Skeletal muscle tissue (tissue), 3 donors: ENCODE measurements at regions not wholly inside any gene's neighbourhood (a gene's known extent, or its start where the extent isn't known, plus 50 kb on each side); places are given as distances from the start of the nearest gene placed in this dataset.

Experiments
- H3K27ac ChIP-seq: one replicate; pipeline ENCODE4 v1.7.0; 2013; ENCODE audit warnings: mild to moderate bottlenecking, low read depth, low read length, inconsistent platforms
- H3K27me3 ChIP-seq, 3 donors: one replicate each; pipeline ENCODE4 v1.7.0; 2013; ENCODE audit warnings: low read length in 3 of 3; ENCODE audit not compliant: control insufficient read depth in 3 of 3, insufficient read depth in 3 of 3
- H3K36me3 ChIP-seq, 3 donors: one replicate each; pipeline ENCODE4 v1.7.0; 2013; ENCODE audit warnings: low read length in 3 of 3; ENCODE audit not compliant: control insufficient read depth in 3 of 3, insufficient read depth in 3 of 3
- H3K4me1 ChIP-seq, 3 donors: one replicate each; pipeline ENCODE4 v1.7.0; 2013; ENCODE audit warnings: low read length in 3 of 3, mild to moderate bottlenecking in 3 of 3; ENCODE audit not compliant: control insufficient read depth in 3 of 3, insufficient read depth in 3 of 3
- H3K4me3 ChIP-seq, 3 donors: one replicate each; pipeline ENCODE4 v1.7.0; 2013; ENCODE audit warnings: low read length in 3 of 3
- H3K9ac ChIP-seq, 3 donors: one replicate each; pipeline ENCODE4 v1.7.0; 2013; ENCODE audit warnings: low read length in 3 of 3, mild to moderate bottlenecking in 3 of 3, moderate library complexity in 2 of 3, low read depth in 1 of 3
- H3K9me3 ChIP-seq, 3 donors: one replicate each; pipeline ENCODE4 v1.7.0; 2013; ENCODE audit warnings: low read length in 3 of 3; ENCODE audit not compliant: control insufficient read depth in 3 of 3
- donor health status: Osteomylitis.

GRCh38 chr12:132424811-132425210 is 65.1 kb upstream of the FBRSL1 start:
- H3K27me3 ChIP-seq, result peaks cover 66 to 85% (median 73%) of the 10 kb centered on the region in 3 donors
- peaks cover 0 to 8% (median 2%) of the 10 kb centered on the region in 3 donors for H3K4me1 ChIP-seq
- H3K36me3 ChIP-seq, result no peaks in the 10 kb centered on the region
- no peak overlapping the region for H3K9ac ChIP-seq
- no peak overlapping the region for H3K27ac ChIP-seq
- no peak overlapping the region for H3K4me3 ChIP-seq
- peaks cover 0 to 6% (median 0%) of the 10 kb centered on the region in 3 donors for H3K9me3 ChIP-seq

DNA sequence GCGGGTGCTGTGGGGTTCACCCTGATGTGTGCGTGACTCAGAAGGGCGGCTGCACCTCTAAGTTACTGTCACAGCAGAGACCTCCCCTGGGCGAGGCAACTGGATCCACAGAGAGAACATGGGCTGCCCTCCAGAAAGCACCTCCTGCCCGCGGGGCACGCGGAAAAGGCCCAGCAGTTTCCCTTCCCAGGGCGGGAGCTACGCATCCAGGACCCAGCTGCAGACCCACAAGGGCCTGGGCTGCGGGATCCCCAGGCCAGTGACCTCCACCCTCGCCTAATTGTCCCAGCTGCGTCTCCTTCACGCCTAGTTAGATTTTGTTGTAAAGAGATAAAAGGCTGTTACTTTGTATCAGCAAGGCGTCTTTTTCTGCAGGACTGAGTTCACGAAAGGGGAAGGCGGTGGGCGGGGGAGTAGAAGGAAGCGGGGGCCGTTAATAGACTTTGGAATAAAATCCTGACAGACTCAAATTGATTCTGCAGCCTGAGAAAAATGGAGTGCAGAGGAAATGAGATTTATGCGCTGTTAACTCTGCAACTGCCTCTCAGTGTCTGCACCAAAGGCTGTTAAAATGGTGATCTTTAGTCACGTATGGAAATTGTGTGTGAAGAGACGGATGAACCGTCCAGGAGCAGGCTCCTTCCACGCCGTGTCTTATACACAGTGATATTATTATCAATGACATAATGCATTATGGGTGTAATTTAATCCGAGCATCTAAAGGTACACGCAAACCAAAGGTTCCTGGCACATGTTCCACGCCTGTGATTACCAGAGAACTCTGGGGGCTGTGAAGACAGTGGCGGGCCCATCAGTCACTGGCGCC is 65.9 kb upstream of the FBRSL1 start:
- no peaks in the 10 kb centered on the region for H3K36me3 ChIP-seq
- peaks cover 0 to 6% (median 0%) of the 10 kb centered on the region in 3 donors for H3K9me3 ChIP-seq
- H3K9ac ChIP-seq, result no peak overlapping the region
- peaks cover 59 to 82% (median 65%) of the 10 kb centered on the region in 3 donors for H3K27me3 ChIP-seq
- no peak overlapping the region for H3K4me3 ChIP-seq
- no peaks in the 10 kb centered on the region for H3K4me1 ChIP-seq
- no peak overlapping the region for H3K27ac ChIP-seq

- H3K27me3 ChIP-seq, result peaks cover 61 to 80% (median 63%) of the 10 kb centered on the region in 3 donors
- H3K4me1 ChIP-seq, result no peaks in the 10 kb centered on the region
- H3K36me3 ChIP-seq, result no peaks in the 10 kb centered on the region
- H3K27ac ChIP-seq, result no peak overlapping the region
- H3K9me3 ChIP-seq, result peaks cover 0 to 6% (median 0%) of the 10 kb centered on the region in 3 donors
- no peak overlapping the region for H3K9ac ChIP-seq
- no peak overlapping the region for H3K4me3 ChIP-seq
Observed at GRCh38 chr12:132423251-132423819, 66.6 kb upstream of the FBRSL1 start.

- Histone ChIP-seq H3K4me3 (no peak overlapping the region), H3K9ac (no peak overlapping the region), H3K4me1 (no peaks in the 10 kb centered on the region), H3K36me3 (no peaks in the 10 kb centered on the region), H3K27me3 (peaks cover 59 to 78% (median 70%) of the 10 kb centered on the region in 3 donors), H3K27ac (no peak overlapping the region), H3K9me3 (peaks cover 0 to 6% (median 0%) of the 10 kb centered on the region in 3 donors)
Observed at GRCh38 chr12:132422381-132423043, 67.4 kb upstream of the FBRSL1 start.

- Histone ChIP-seq H3K4me3 (no peak overlapping the region), H3K9ac (no peak overlapping the region), H3K9me3 (peaks cover 0 to 6% (median 0%) of the 10 kb centered on the region in 3 donors), H3K4me1 (no peaks in the 10 kb centered on the region), H3K27me3 (peaks cover 57 to 80% (median 73%) of the 10 kb centered on the region in 3 donors), H3K36me3 (no peaks in the 10 kb centered on the region), H3K27ac (no peak overlapping the region)
Observed at GRCh38 chr12:132422040-132422380, 67.9 kb upstream of the FBRSL1 start.

- Histone ChIP-seq H3K9me3 (peaks cover 0 to 2% (median 0%) of the 10 kb centered on the region in 3 donors), H3K27ac (no peak overlapping the region), H3K4me3 (no peak overlapping the region), H3K4me1 (peaks cover 0 to 2% (median under 1%) of the 10 kb centered on the region in 3 donors), H3K36me3 (no peaks in the 10 kb centered on the region), H3K27me3 (peaks cover 51 to 77% (median 75%) of the 10 kb centered on the region in 3 donors), H3K9ac (no peak overlapping the region)
Observed at GRCh38 chr12:132419631-132420246, 70.2 kb upstream of the FBRSL1 start.

DNA sequence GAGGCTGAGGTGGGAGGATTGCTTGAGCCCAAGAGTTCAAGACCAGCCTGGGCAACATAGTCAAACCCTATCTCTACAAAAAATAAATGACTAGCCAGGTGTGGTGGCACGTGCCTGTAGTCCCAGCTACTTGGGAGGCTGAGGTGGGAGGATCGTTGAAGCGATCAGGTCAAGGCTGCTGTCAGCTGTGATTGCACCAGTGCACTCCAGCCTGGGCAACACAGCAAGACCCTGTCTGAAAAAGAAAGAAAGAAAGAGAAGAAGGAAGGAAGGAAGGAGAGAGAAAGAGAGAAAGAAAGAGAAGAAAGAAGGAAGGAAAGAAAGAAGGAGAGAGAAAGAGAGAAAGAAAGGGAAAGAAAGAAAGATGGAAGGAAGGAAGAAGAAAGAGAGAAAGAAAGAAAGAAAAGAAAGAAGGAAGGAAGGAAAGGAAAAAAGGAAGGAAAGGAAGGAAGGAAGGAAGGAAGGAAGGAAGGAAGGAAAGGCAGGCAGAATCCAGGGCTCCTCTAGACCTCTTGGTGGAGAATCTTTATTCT is 71.5 kb upstream of the FBRSL1 start:
- H3K27me3 ChIP-seq, result peaks cover 48 to 76% (median 72%) of the 10 kb centered on the region in 3 donors
- no peaks in the 10 kb centered on the region for H3K36me3 ChIP-seq
- H3K9me3 ChIP-seq, result no peaks in the 10 kb centered on the region
- no peak overlapping the region for H3K9ac ChIP-seq
- peaks cover 0 to 2% (median 2%) of the 10 kb centered on the region in 3 donors for H3K4me1 ChIP-seq
- no peak overlapping the region for H3K27ac ChIP-seq
- H3K4me3 ChIP-seq, result no peak overlapping the region

- peaks cover 0 to 2% (median 2%) of the 10 kb centered on the region in 3 donors for H3K4me1 ChIP-seq
- H3K9me3 ChIP-seq, result no peaks in the 10 kb centered on the region
- H3K36me3 ChIP-seq, result no peaks in the 10 kb centered on the region
Observed at GRCh38 chr12:132417741-132418140, 72.2 kb upstream of the FBRSL1 start.

GRCh38 chr12:132416827-132417226 is 73.1 kb upstream of the FBRSL1 start:
- Histone ChIP-seq H3K9ac (no peak overlapping the region), H3K4me3 (no peak overlapping the region), H3K9me3 (no peaks in the 10 kb centered on the region), H3K27me3 (peaks cover 38 to 63% (median 58%) of the 10 kb centered on the region in 3 donors), H3K36me3 (no peaks in the 10 kb centered on the region), H3K4me1 (peaks cover 0 to 2% (median 2%) of the 10 kb centered on the region in 3 donors), H3K27ac (no peak overlapping the region)

More at GRCh38 chr12:132417741-132418140, 72.2 kb upstream of the FBRSL1 start:
- H3K9ac ChIP-seq, result no peak overlapping the region
- no peak overlapping the region for H3K4me3 ChIP-seq
- H3K27me3 ChIP-seq, result peaks cover 45 to 69% (median 67%) of the 10 kb centered on the region in 3 donors
- H3K27ac ChIP-seq, result no peak overlapping the region
